Activated CD8-positive, alpha-beta T cell treated with anti-CD3 and anti-CD28 coated beads, Interleukin-2, amount 10 ng/mL, durations not matched to agents 7 days and 5 days (primary cell): ENCODE measurements at regions not wholly inside any gene's neighbourhood (a gene's known extent, or its start where the extent isn't known, plus 50 kb on each side); places are given as distances from the start of the nearest gene placed in this dataset.

Experiments used
- ATAC-seq: fragments of 150-1000 bp; cut with Tn5 transposase; one replicate; pipeline ENCODE4 v1.10.0; 2021; ENCODE audit warnings: moderate library complexity
- CTCF ChIA-PET: fragments of 350-600 bp; sonication (Branson Sonifier 250); formaldehyde crosslinking; loops from one replicate; lab custom pipeline; 2021; ENCODE audit warnings: antibody characterized with exemption; lab: Charles Lee
- POLR2A ChIA-PET: fragments of 350-600 bp; sonication (Branson Sonifier 250); formaldehyde crosslinking; loops from one replicate; lab custom pipeline; 2021; ENCODE audit warnings: antibody characterized with exemption; lab: Charles Lee
- DNase-seq: peaks from one replicate; pipeline ENCODE4 v3.0.0-alpha.2; 2020
- H3K27ac Mint-ChIP-seq: one replicate; pipeline ENCODE4 v1.8.0; 2021; ENCODE audit warnings: mild to moderate bottlenecking, mixed read lengths
- H3K27me3 Mint-ChIP-seq: one replicate; pipeline ENCODE4 v1.8.0; 2021; ENCODE audit warnings: low read depth, mixed read lengths
- H3K36me3 Mint-ChIP-seq: one replicate; pipeline ENCODE4 v1.8.0; 2021; ENCODE audit warnings: low read depth, mixed read lengths
- H3K4me1 Mint-ChIP-seq: one replicate; pipeline ENCODE4 v1.8.0; 2021; ENCODE audit warnings: low read depth, mixed read lengths
- H3K4me3 Mint-ChIP-seq: one replicate; pipeline ENCODE4 v1.8.0; 2021; ENCODE audit warnings: mild to moderate bottlenecking, mixed read lengths
- H3K9me3 Mint-ChIP-seq: one replicate; pipeline ENCODE4 v1.8.0; 2022; ENCODE audit warnings: mixed read lengths; ENCODE audit not compliant: insufficient read depth

DNA sequence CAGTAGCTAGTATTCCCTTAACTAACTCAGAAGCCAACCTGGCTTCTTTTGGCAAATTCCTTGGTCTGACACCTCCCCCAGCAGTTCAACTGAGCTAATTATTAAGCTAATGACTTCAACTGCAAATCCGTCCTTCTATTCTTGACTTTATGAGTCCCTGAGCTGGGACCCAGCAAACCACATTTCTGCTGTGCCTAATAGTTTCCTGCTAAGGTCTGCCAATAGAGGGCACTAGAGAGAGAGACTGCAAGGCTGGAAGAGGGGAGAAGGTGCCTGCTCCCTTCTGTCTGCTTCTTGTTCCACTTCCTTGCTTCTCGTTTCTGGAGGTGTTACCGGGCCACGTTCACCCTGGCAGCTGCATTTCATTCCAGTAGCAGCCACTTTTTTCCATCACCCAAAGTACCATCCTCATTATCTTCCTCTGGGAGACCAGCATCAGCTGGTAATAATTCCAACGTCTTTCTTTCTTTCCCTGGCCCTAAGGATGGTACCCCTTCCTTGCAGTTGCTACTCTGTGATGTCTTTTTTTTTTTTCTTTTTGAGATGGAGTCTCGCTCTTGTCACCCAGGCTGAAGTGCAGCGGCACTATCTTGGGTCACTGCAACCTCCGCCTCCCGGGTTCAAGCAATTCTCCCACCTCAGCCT lies 352.0 kb downstream of the TNS1 start:
- H3K27ac Mint-ChIP-seq, result no peak overlapping the region
- peaks cover 3% of the 10 kb centered on the region for H3K27me3 Mint-ChIP-seq
- POLR2A ChIA-PET, result no interaction called here
- H3K9me3 Mint-ChIP-seq, result no peaks in the 10 kb centered on the region
- no peaks in the 10 kb centered on the region for H3K36me3 Mint-ChIP-seq
- ATAC-seq (peak; percentile 60), DNase-seq (peak; percentile 51)
- no peaks in the 10 kb centered on the region for H3K4me1 Mint-ChIP-seq
- H3K4me3 Mint-ChIP-seq, result no peak overlapping the region
- CTCF ChIA-PET, result interaction anchor here (0.6 to 3.4 kb wide), 18 partner anchors 11 to 953 kb away, joined by 3 to 28 read pairs (median 4); no protein-coding TSS in a partner anchor

DNA sequence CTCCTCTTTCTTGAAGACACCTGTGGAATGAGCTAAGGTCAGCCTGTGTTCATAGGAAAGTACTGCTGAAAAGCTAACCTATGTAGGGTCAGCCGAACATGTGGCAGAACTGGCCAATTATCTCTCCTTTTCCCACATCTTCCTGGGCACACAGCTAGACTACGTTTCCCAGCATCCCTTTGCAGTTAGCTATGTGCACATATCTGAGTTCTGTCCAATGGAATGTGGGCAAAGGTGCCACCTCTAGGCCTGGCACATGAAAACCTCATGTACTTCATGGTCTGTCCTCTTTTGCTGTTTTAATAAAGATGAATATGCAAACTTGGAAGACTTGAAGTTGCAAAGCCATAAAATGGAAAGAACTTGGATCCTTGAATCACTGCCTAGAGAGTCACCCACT lies 352.6 kb downstream of the TNS1 start:
- DNase-seq (no peak), ATAC-seq (no peak)
- Mint-ChIP-seq H3K36me3 (no peaks in the 10 kb centered on the region), H3K9me3 (no peaks in the 10 kb centered on the region), H3K4me3 (no peak overlapping the region), H3K4me1 (no peaks in the 10 kb centered on the region), H3K27me3 (peaks cover 2% of the 10 kb centered on the region), H3K27ac (no peak overlapping the region)
- ChIA-PET POLR2A (no interaction called here), CTCF (interaction anchor here (0.6 to 3.4 kb wide), 18 partner anchors 11 to 952 kb away, joined by 3 to 28 read pairs (median 4); no protein-coding TSS in a partner anchor)

DNA sequence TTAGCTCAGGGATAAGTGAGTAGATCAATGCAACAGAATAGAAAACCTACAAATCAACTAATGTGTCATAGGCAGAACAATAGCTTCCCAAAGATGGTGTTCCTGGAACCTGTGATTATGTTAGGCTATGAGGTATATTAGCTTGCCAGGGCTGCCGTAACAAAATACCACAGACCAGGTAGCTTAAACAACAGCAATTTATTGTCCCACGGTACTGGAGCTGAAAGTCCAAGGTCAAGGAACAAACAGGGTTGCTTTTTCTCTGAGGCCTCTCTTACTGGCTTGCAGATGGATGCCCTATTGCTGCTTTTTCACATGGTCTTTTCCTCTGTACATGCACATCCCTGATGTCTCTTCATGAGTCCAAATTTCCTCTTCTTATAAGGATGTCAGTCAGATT lies 354.9 kb downstream of the TNS1 start:
- Mint-ChIP-seq H3K4me1 (no peaks in the 10 kb centered on the region), H3K36me3 (no peaks in the 10 kb centered on the region), H3K27ac (no peak overlapping the region), H3K4me3 (no peak overlapping the region), H3K27me3 (no peaks in the 10 kb centered on the region), H3K9me3 (no peaks in the 10 kb centered on the region)
- ATAC-seq (no peak), DNase-seq (no peak)
- POLR2A ChIA-PET, result no interaction called here
- CTCF ChIA-PET, result interaction anchor here (1.5 kb wide), 1 partner anchor 65 kb away, joined by 4 read pairs; no protein-coding TSS in a partner anchor

DNA sequence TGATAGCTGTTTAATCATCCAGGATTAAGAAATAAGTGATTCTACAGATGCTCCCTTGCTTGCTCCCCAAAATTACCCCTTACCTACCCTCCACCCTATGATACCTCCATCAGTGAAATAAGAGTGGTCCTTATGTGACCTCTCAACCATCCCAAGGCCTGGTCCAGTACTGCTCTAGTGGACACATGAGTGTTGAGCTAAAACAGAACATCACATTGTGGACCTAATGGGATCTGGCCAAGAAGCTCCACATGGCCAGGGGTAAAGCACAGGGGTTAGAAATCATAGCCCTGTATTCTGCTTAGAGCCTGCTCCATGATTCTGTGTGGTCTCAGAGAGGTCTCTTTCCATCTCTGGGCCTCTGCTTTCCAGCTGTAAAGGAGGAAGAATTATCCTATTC lies 355.6 kb downstream of the TNS1 start:
- DNase-seq (no peak), ATAC-seq (no peak)
- Mint-ChIP-seq H3K27ac (no peak overlapping the region), H3K4me1 (no peaks in the 10 kb centered on the region), H3K27me3 (no peaks in the 10 kb centered on the region), H3K9me3 (no peaks in the 10 kb centered on the region), H3K36me3 (no peaks in the 10 kb centered on the region), H3K4me3 (no peak overlapping the region)
- POLR2A ChIA-PET, result no interaction called here
- CTCF ChIA-PET, result interaction anchor here (1.0 to 1.5 kb wide), 2 partner anchors 66 to 109 kb away, joined by 3 to 4 read pairs; no protein-coding TSS in a partner anchor

DNA sequence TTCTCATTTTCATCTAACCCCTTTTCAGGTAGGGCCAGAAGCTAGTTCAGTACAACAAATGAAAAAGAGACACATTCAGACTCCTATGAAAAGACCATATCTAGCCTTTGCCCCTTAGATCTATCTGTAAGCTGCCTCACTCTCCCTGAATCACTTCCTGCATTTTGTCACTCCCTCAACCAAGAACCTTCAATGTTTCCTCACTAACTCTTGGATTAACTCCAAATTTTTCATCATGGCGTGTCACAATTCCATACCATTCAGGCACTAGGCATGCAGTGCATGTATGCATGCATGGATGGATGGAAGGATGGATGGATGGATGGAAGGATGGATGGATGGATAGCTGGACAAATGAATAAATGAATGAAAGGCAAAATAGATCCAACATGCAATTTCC lies 356.9 kb downstream of the TNS1 start:
- H3K4me3 Mint-ChIP-seq, result no peak overlapping the region
- H3K27ac Mint-ChIP-seq, result no peak overlapping the region
- CTCF ChIA-PET, result no interaction called here
- no peaks in the 10 kb centered on the region for H3K27me3 Mint-ChIP-seq
- H3K9me3 Mint-ChIP-seq, result no peaks in the 10 kb centered on the region
- no peak for DNase-seq
- H3K36me3 Mint-ChIP-seq, result no peaks in the 10 kb centered on the region
- POLR2A ChIA-PET, result no interaction called here
- no peak for ATAC-seq
- H3K4me1 Mint-ChIP-seq, result no peaks in the 10 kb centered on the region

DNA sequence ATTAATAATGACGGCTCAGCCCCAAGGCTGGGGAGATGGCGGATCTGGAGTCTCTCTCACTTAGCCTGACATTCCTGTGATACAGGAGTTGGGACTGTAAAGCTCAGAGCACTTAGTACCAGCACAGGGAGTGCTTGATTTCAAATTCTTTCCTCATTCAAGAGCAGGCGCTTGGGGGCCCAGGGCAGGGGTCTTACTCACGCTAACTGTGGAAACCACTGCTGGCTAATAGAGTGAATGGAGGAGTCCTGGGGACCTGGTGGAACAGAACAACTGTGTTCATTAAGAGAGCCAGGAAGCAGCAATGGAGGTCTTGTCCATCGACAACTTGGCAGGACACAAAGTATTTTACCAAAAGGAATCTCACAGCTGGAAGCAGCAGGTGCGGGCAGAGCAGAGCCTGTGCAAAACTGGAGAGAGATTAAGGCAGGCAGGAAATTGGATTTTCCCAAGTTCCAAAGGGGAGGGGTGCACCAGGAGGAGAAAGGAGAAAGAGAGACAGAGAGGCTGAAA lies 358.9 kb downstream of the TNS1 start:
- no peak for DNase-seq
- Mint-ChIP-seq H3K4me1 (no peaks in the 10 kb centered on the region), H3K27ac (no peak overlapping the region), H3K4me3 (no peak overlapping the region), H3K27me3 (no peaks in the 10 kb centered on the region), H3K9me3 (no peaks in the 10 kb centered on the region), H3K36me3 (no peaks in the 10 kb centered on the region)
- ATAC-seq, result no peak
- CTCF ChIA-PET, result no interaction called here
- POLR2A ChIA-PET, result no interaction called here

DNA sequence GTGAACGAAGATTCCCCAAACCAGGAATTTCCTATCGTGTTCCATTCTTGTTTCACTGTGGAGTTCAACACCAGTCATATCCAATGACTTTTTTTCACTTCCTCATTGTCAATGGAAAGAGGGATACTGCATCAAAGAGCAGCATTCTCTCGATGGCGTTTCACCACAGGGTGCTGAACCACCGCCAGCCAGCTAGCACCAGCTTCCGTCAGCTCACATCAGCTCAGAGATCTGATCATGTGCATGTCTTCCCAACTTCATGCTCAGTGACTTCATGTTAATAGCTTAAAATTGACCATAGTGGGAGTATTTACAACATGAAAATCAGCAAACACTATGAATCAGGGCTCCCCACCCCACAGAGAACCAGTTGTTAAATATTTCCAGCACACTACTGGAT lies 359.9 kb downstream of the TNS1 start:
- Mint-ChIP-seq H3K9me3 (no peaks in the 10 kb centered on the region), H3K4me3 (no peak overlapping the region), H3K4me1 (no peaks in the 10 kb centered on the region), H3K36me3 (no peaks in the 10 kb centered on the region), H3K27me3 (no peaks in the 10 kb centered on the region), H3K27ac (no peak overlapping the region)
- ATAC-seq (no peak), DNase-seq (no peak)
- CTCF ChIA-PET, result no interaction called here
- POLR2A ChIA-PET, result no interaction called here

DNA sequence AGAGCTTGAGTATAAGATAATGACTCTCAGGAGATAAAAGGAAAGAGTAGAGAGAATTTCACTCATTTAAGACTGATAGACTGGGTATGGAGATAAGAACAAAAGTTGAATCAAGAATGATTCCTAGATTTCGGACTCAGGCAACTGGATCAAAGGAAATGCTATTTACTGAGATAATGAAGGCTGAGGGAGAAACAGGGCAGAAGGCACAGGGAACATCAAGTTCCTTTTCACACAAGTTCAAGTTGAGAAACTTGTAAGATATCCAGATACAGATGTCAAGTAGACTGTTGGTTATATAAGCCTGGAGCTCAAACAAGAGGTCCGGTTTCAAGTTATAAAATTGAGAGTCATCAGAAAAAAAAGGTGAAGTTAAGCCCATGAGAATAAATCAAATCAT lies 360.8 kb downstream of the TNS1 start:
- no peak for DNase-seq
- H3K9me3 Mint-ChIP-seq, result no peaks in the 10 kb centered on the region
- ChIA-PET POLR2A (no interaction called here), CTCF (no interaction called here)
- no peaks in the 10 kb centered on the region for H3K4me1 Mint-ChIP-seq
- no peak for ATAC-seq
- no peaks in the 10 kb centered on the region for H3K36me3 Mint-ChIP-seq
- H3K4me3 Mint-ChIP-seq, result no peak overlapping the region
- no peaks in the 10 kb centered on the region for H3K27me3 Mint-ChIP-seq
- no peak overlapping the region for H3K27ac Mint-ChIP-seq

DNA sequence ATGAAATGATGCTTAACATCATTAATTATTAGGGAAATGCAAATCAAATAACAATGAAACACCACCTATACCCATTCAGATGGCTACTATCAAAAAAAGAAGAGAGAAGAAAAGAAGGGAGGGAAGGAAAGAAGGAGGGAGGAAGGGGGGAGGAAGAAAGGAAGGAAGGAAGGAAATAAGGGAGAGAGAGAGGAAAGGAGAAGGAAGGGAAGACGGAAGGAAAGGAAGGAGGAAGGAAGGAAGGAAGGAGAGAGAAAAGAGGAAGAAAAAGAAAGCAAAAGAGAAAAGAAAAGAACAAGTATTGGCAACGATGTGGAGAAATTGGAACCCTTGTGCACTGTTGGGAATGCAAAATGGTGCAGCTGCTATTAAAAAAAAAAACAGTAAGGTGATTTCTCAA lies 363.3 kb downstream of the TNS1 start:
- ATAC-seq (no peak), DNase-seq (no peak)
- Mint-ChIP-seq H3K9me3 (no peaks in the 10 kb centered on the region), H3K4me1 (no peaks in the 10 kb centered on the region), H3K27me3 (no peaks in the 10 kb centered on the region), H3K36me3 (no peaks in the 10 kb centered on the region), H3K27ac (no peak overlapping the region), H3K4me3 (no peak overlapping the region)
- ChIA-PET CTCF (no interaction called here), POLR2A (no interaction called here)

DNA sequence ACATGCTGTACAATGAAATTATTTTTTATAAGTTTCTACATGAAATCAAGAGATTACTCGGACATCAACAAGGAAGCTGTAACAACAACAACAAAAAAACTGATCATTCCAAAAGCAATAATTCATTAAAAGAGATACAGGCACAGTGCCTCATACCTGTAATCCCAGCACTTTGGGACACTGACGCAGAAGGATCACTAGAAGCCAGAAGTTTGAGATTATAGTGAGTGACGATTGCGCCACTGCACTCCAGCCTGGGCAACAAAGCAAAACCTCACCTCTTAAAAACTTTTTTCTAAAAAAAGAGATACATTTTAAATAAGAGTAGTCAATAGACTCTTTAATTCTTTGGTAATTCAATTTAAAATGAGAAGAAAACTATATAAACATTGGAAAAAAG lies 364.3 kb downstream of the TNS1 start:
- H3K27ac Mint-ChIP-seq, result no peak overlapping the region
- ChIA-PET POLR2A (no interaction called here), CTCF (interaction anchor here (1.8 kb wide), 1 partner anchor 12 kb away, joined by 6 read pairs; no protein-coding TSS in a partner anchor)
- H3K36me3 Mint-ChIP-seq, result no peaks in the 10 kb centered on the region
- no peak overlapping the region for H3K4me3 Mint-ChIP-seq
- no peaks in the 10 kb centered on the region for H3K4me1 Mint-ChIP-seq
- H3K9me3 Mint-ChIP-seq, result no peaks in the 10 kb centered on the region
- ATAC-seq (no peak), DNase-seq (no peak)
- no peaks in the 10 kb centered on the region for H3K27me3 Mint-ChIP-seq

DNA sequence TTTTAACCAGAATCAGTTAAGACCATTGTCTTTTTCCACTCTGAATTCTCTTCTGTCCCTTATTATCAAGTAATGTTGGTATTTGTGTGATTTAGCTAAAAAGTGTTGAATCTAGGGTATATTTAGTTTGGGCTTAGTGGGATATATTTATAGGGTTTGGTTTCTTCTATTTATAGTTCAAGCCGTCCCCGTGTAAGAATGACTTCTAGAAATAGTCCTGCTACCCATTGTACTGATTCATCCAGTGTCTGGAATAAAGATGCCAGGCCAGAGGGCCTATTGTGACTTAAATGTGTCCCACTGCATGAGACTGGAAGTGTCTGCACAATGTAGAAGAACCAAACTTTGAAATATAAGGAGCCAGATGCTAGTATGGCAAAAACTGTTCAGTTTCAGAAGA lies 364.8 kb downstream of the TNS1 start:
- ChIA-PET POLR2A (no interaction called here), CTCF (interaction anchor here (1.3 to 1.8 kb wide), 2 partner anchors 12 to 15 kb away, joined by 3 to 6 read pairs; no protein-coding TSS in a partner anchor)
- DNase-seq, result no peak
- Mint-ChIP-seq H3K36me3 (no peaks in the 10 kb centered on the region), H3K4me3 (no peak overlapping the region), H3K27ac (no peak overlapping the region), H3K4me1 (no peaks in the 10 kb centered on the region), H3K27me3 (no peaks in the 10 kb centered on the region), H3K9me3 (no peaks in the 10 kb centered on the region)
- no peak for ATAC-seq

DNA sequence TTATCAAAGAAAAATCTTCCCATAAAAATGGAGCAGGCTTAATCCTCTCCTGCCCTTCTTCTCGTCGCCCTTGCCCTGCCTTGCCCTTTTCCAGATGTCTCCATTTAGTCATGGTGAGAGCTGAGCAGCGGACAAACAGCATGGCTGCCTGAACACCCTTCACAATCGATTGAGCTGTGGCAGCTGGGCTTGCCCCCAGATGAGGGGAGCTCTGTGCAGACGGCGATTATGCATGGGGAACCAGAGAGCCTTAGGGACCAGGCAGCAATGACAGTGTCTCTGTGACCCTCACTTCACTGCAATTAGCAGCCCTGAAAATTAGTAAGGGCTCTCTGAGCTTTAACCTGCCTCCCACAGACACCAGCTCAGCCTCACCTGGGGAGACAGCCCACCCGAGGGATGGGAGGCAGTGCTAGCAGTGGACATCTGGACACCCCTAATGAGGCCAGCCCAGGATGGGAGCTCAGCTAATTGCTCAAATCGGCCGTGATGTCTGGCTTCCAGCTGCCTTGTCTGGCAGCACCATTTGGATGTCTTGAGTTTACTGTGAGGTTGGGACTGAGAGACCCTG lies 365.7 kb downstream of the TNS1 start:
- Mint-ChIP-seq H3K36me3 (no peaks in the 10 kb centered on the region), H3K4me3 (no peak overlapping the region), H3K27ac (no peak overlapping the region), H3K27me3 (no peaks in the 10 kb centered on the region), H3K4me1 (no peaks in the 10 kb centered on the region), H3K9me3 (no peaks in the 10 kb centered on the region)
- DNase-seq (no peak), ATAC-seq (no peak)
- ChIA-PET POLR2A (no interaction called here), CTCF (interaction anchor here (1.3 to 1.8 kb wide), 2 partner anchors 13 to 16 kb away, joined by 3 to 6 read pairs; no protein-coding TSS in a partner anchor)
